Fibroblast of lung (primary cell): ENCODE measurements at regions not wholly inside any gene's neighbourhood (a gene's known extent, or its start where the extent isn't known, plus 50 kb on each side); places are given as distances from the start of the nearest gene placed in this dataset.

Experiments
- CTCF ChIP-seq, 2 donors: IDR thresholded peaks in 1 of 2; conservative IDR thresholded peaks in 1 of 2; 1 replicate in 1 of 2; 2 replicates in 1 of 2; pipeline ENCODE4 v1.5.1; 2011 to 2012; ENCODE audit warnings: low read length in 2 of 2, control low read depth in 1 of 2, inconsistent platforms in 1 of 2, low read depth in 1 of 2, mild to moderate bottlenecking in 1 of 2
- EZH2 ChIP-seq: IDR thresholded peaks from 2 replicates; pipeline ENCODE4 v1.5.1; 2012; ENCODE audit warnings: low read length, control low read depth, mild to moderate bottlenecking; ENCODE audit errors: missing control alignments

GRCh38 chr4:106502106-106502699 lies 133.6 kb upstream of the GIMD1 start:
- TF ChIP-seq CTCF (conservative IDR thresholded peaks at IDR 0.05 in 1 of 2, IDR thresholded peaks at IDR 0.05 in 1 of 2; ENCODE audit: low read depth in 1 of 2, low read length in 2 of 2) (peak; percentile 68 to 83), EZH2 (no peak)
